IPS-15b (cell line): ENCODE measurements at regions not wholly inside any gene's neighbourhood (a gene's known extent, or its start where the extent isn't known, plus 50 kb on each side); places are given as distances from the start of the nearest gene placed in this dataset.

Source experiments
- H3K27me3 ChIP-seq: one replicate; pipeline ENCODE4 v1.6.1; 2013; ENCODE audit warnings: low read length; ENCODE audit not compliant: control insufficient read depth, insufficient read depth
- H3K36me3 ChIP-seq: one replicate; pipeline ENCODE4 v1.6.1; 2013; ENCODE audit warnings: low read length; ENCODE audit not compliant: control insufficient read depth, insufficient read depth
- H3K4me1 ChIP-seq: one replicate; pipeline ENCODE4 v1.6.1; 2013; ENCODE audit warnings: mild to moderate bottlenecking, low read length; ENCODE audit not compliant: control insufficient read depth, insufficient read depth
- H3K4me3 ChIP-seq: one replicate; pipeline ENCODE4 v1.5.1; 2013; ENCODE audit warnings: low read depth, low read length
- H3K9ac ChIP-seq: one replicate; pipeline ENCODE4 v1.6.1; 2013; ENCODE audit warnings: low read depth, mild to moderate bottlenecking, low read length
- H3K9me3 ChIP-seq: one replicate; pipeline ENCODE4 v1.6.1; 2013; ENCODE audit warnings: mild to moderate bottlenecking, low read length; ENCODE audit not compliant: control insufficient read depth, insufficient read depth

DNA sequence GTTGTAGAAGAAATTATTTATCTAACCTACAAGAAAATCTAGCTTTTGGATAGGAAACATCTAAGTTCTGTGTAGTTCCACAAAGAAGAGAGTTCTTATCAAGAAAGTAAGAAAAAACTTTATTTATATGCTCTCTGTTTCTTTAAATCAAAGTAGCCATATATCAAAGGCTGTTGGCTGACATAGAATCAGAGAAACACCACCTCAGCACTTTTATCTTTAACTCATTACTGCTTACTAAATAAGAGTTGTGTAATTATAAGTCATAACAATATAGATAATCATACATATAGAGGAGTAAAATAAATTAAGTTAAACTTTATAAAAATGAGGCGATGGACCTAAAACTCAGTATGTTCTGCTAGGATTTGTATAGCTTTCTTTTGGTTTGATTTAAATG, 570.6 kb downstream of the PCDH17 start:
- no peak overlapping the region for H3K4me3 ChIP-seq
- no peak overlapping the region for H3K9ac ChIP-seq
- H3K27me3 ChIP-seq, result no peaks in the 10 kb centered on the region
- H3K9me3 ChIP-seq, result no peaks in the 10 kb centered on the region
- H3K36me3 ChIP-seq, result no peaks in the 10 kb centered on the region
- H3K4me1 ChIP-seq, result no peaks in the 10 kb centered on the region

DNA sequence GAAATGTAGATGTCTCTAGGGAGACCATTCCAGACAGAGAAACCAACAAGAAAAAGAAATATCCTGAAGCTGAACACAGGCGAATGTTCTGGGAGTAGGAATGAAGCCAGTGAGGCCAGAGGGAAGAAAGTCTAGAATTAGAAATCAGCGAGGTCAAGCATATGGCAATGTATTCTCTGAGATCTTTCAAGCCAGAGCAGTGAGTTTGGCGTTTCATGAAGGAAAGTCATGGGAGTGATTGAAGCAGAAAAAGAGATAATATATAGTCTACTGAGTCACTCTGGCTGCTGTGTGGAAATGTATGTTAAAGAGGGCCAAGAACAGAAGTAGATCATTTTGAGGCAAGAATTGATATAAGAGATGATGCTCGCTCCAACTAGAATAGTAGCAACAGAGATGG, 576.0 kb downstream of the PCDH17 start:
- no peak overlapping the region for H3K9ac ChIP-seq
- H3K9me3 ChIP-seq, result no peaks in the 10 kb centered on the region
- no peaks in the 10 kb centered on the region for H3K4me1 ChIP-seq
- H3K27me3 ChIP-seq, result no peaks in the 10 kb centered on the region
- no peaks in the 10 kb centered on the region for H3K36me3 ChIP-seq
- no peak overlapping the region for H3K4me3 ChIP-seq

DNA sequence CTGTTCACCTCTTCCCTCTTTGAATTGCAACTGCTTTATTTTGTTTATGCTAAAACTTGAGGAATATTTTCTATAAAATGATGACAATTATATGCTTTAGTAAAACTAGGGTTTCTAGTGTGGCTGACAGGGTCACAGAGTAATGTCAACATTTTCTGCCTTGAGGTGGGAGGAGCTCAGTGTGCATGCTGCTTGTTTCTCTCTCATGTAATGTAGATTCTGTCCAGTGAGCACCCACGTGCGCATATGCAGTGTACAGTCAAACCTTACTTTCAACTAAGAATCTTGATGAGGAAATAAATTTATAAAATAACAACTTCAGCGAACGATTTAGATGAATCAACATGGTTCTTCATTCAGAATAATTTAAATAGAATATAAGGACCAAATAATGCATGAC, 603.9 kb downstream of the PCDH17 start:
- Histone ChIP-seq H3K4me3 (no peak overlapping the region), H3K9ac (no peak overlapping the region), H3K9me3 (no peaks in the 10 kb centered on the region), H3K27me3 (no peaks in the 10 kb centered on the region), H3K4me1 (no peaks in the 10 kb centered on the region), H3K36me3 (no peaks in the 10 kb centered on the region)

DNA sequence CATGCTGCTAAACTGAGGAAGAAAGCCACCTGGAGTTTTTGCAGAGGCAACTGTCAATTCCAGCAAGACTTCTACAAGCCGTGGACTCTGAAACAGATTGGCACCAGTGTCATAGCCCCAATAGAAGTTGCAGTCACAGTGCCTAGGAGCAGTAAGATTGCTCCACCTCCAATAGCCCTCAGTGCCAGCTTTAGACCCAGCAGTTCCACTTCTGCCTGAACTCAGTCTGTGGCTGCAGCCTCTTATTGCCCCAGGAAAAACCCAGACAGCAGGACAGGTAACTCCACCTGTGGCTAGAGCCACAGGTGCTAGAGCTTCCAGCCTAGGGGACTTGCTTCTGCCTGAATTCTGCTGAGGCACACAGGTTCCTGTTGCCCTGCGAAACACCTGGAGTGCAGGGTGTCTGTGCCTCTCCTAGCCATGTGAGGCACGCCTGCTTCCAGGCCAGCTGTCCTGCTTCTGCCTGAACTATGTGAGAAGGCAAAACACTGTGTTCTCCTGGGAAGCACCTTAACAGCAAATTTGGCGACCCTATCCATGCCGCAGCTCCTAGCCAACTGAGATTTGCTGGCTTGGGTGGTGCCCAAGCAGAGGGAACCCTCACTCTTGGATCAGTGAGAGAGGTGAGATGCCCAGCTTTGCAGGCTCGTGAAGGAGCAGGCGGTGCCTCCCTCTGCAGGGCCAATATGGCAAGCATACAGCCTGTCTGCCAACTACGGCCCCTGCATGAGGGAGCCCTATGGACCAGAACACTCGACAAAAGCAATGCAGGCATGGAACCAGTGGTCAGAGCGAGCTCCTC, 607.6 kb downstream of the PCDH17 start:
- Histone ChIP-seq H3K9ac (no peak overlapping the region), H3K9me3 (no peaks in the 10 kb centered on the region), H3K4me3 (no peak overlapping the region), H3K36me3 (no peaks in the 10 kb centered on the region), H3K4me1 (no peaks in the 10 kb centered on the region), H3K27me3 (no peaks in the 10 kb centered on the region)

DNA sequence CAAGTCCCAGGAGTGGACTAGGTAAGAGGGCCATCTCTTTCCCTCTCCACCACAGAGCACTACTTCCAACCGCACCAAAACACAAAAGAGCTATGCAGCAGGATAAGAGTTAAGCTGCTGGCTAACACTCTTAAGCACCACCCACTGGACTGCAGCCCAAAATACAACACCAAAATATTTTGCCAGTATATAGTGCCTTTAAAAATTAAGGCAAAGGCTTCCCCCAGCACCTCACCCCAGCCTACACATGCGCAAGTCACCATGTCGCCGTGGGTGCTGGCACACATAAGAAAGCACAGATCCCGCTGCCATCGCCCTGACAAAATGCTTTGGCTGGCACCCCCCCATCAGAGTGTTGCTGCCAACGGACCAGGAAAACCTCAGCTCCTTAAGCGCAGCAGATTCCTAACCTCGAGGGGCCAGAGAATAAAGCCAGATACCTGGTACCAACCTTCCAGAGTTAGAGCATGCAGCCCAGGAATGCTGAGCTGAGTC, 608.3 kb downstream of the PCDH17 start:
- Histone ChIP-seq H3K4me1 (no peaks in the 10 kb centered on the region), H3K4me3 (no peak overlapping the region), H3K36me3 (no peaks in the 10 kb centered on the region), H3K27me3 (no peaks in the 10 kb centered on the region), H3K9ac (no peak overlapping the region), H3K9me3 (no peaks in the 10 kb centered on the region)

DNA sequence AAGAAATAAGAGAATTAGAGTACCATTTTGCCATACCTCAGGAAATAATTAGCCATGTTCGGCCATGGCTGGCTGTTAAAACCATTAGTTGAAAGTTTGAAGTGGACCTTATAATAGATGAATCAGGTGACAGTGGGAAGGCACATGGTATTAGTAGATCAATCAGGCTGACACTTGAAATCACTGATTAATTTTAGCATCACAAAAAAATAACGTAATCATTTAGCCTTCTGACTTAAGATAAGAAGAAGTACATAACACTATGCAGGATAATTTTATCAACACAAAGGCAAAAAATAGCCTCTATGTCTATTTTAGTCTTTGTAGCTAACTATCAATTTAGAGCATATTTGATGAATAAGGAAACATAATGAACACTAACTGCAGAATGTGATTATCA, 615.5 kb downstream of the PCDH17 start:
- Histone ChIP-seq H3K4me3 (no peak overlapping the region), H3K9ac (no peak overlapping the region), H3K9me3 (no peaks in the 10 kb centered on the region), H3K27me3 (no peaks in the 10 kb centered on the region), H3K4me1 (no peaks in the 10 kb centered on the region), H3K36me3 (no peaks in the 10 kb centered on the region)

DNA sequence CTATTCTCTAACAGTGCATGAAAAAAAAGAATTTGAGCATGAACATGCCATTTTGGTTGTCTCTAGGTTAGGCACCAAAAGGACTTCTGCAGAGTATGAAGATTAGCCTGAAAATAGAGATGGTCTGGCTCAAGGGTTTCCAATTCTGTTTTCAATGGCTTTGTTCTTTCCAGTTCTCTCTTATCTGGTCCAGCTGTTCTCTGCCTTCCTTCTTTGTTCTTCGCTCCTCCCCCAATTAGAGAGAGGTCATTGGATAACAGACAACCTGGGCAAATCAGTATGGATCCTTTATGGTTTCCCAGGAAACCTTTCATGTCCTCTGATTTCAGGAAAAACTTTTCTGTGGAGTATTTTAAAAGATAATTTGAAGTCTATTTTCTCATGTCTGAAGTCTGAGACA, 623.4 kb downstream of the PCDH17 start:
- no peak overlapping the region for H3K4me3 ChIP-seq
- H3K4me1 ChIP-seq, result no peaks in the 10 kb centered on the region
- no peaks in the 10 kb centered on the region for H3K36me3 ChIP-seq
- no peak overlapping the region for H3K9ac ChIP-seq
- no peaks in the 10 kb centered on the region for H3K9me3 ChIP-seq
- H3K27me3 ChIP-seq, result no peaks in the 10 kb centered on the region

DNA sequence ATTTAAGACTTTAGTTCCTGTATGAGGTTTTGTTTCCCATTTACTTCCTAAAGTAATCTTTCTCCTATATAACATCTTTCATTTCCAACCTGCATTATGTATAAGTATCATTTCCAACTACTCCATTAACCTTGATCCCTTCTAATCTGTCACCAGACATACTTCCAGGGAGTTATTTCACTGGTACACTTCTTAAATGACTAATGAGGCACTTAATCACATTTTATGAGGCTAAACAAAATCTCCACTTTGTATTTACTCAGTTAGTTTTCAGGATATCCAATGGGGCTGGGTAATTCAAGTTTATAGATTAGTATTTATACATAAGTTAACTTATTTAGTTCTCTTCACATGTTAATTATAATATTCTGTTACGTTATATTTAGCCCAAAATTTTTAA, 634.7 kb downstream of the PCDH17 start:
- Histone ChIP-seq H3K9ac (no peak overlapping the region), H3K36me3 (no peaks in the 10 kb centered on the region)

DNA sequence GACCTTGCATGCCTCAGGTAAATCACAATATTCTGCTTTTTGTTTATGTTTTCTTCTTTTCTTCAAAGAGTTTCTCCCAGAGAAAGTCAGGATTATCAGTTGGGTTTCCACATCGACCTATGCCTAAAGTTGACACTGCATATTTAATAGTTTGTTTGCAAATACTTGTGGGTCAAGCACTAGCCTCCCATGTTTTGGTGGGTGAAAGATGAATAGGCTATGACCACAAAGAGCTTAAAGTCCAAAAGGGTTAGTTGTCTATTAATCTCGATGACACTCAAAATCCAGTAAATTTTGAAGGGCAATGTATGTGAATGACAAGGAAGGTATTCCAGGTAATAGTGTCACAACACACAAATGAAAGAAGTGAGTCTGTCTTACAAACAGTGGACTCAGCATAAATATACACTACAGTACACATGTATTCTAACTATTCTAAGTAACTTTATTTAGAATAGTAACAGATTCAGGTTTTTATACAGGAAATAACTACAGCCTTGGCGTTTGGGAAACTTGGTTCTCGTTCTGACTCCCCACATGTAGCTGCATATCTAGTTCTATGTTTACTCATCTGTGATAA, 667.1 kb downstream of the PCDH17 start:
- no peak overlapping the region for H3K4me3 ChIP-seq
- no peak overlapping the region for H3K9ac ChIP-seq
- no peaks in the 10 kb centered on the region for H3K4me1 ChIP-seq
- H3K9me3 ChIP-seq, result no peaks in the 10 kb centered on the region
- H3K27me3 ChIP-seq, result no peaks in the 10 kb centered on the region
- no peaks in the 10 kb centered on the region for H3K36me3 ChIP-seq

More for the DNA sequence above, 634.7 kb downstream of the PCDH17 start:
- Histone ChIP-seq H3K9me3 (no peaks in the 10 kb centered on the region), H3K4me3 (no peak overlapping the region), H3K27me3 (no peaks in the 10 kb centered on the region), H3K4me1 (no peaks in the 10 kb centered on the region)

DNA sequence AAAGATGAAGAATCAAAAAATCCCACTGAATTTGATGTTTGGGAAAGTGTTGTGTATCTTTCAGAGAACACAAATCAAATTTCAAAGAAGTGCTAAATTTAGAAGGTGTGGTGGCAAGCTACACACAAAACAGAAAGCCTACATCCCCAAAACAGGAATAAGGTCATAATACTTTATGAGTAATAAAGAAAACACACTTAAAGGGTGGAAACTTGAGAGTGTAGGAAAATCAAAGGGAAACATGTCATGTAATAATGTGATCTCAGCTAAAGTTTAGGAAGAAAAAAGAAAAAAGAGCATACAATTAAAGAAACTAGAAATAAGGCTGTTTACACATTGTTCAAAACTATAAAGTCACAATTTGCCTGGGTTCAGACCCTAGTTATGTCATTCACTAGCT, 668.7 kb downstream of the PCDH17 start:
- Histone ChIP-seq H3K4me1 (no peaks in the 10 kb centered on the region), H3K9ac (no peak overlapping the region), H3K4me3 (no peak overlapping the region), H3K36me3 (no peaks in the 10 kb centered on the region), H3K9me3 (no peaks in the 10 kb centered on the region), H3K27me3 (no peaks in the 10 kb centered on the region)

DNA sequence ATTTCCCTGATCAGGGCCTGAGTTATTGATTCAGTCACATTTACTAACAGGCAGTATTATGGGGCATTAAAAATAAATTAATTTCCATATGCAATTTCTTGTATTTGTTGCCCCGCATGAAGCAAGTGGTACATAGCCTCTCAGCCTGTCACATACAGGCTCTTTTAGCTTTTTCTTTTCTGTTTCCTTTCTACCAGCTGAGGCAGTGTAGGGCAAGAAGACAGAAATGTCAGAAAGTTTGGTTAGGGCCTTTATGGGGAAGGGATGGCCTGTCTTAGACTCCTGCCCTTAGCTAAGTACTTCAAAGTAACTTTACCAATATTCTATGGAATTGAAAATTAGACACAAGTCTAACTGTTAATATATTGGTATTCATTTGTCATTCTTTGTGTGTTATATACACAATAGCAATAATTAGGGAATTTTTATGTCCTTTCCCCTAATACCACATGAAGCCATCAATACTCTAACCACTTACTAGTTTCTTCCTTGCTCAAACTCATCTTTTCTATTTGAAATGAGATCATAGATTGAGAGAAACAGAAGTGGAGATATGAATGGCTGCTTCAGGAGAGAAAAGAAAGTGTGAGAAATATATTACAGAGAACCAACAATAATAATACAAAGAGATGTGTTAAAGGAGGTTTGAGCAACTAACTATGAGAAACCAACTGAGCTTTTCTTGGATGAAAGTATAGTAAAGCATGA, 669.6 kb downstream of the PCDH17 start:
- no peaks in the 10 kb centered on the region for H3K27me3 ChIP-seq
- no peak overlapping the region for H3K4me3 ChIP-seq
- H3K36me3 ChIP-seq, result no peaks in the 10 kb centered on the region
- H3K9me3 ChIP-seq, result no peaks in the 10 kb centered on the region
- no peaks in the 10 kb centered on the region for H3K4me1 ChIP-seq
- no peak overlapping the region for H3K9ac ChIP-seq

DNA sequence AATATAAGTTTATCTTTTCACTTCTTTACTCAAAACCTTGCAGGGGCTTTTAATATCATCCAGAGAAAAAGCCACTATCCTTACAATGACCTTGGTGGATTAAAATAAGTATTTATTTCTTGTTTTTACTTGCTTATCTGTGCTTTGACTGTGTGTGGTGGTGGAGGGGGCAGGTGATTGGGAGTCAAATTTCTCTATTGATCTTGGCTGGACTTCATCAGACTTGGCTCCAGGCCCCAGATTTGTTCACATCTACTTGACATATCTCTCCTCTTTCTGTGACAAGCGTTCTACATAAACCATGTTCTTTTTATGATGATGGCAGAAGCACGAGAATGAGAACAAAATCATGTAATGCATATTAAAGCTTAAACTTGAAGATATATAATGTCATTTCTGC, 670.8 kb downstream of the PCDH17 start:
- no peaks in the 10 kb centered on the region for H3K4me1 ChIP-seq
- H3K36me3 ChIP-seq, result no peaks in the 10 kb centered on the region
- no peaks in the 10 kb centered on the region for H3K27me3 ChIP-seq
- H3K9me3 ChIP-seq, result no peaks in the 10 kb centered on the region
- H3K4me3 ChIP-seq, result no peak overlapping the region
- H3K9ac ChIP-seq, result no peak overlapping the region
